OCI-LY1 (cell line): ENCODE measurements at regions not wholly inside any gene's neighbourhood (a gene's known extent, or its start where the extent isn't known, plus 50 kb on each side); places are given as distances from the start of the nearest gene placed in this dataset.

ENCODE experiments used
- H2AFZ ChIP-seq: fragments of 200-600 bp; sonication (generic), shearing (Covaris generic); 2 replicates; pipeline ENCODE4 v1.6.0; 2014; ENCODE audit warnings: antibody characterized with exemption, mild to moderate bottlenecking, low read length
- H3F3A ChIP-seq: fragments of 200-600 bp; sonication (generic), shearing (Covaris generic); 2 replicates; pipeline ENCODE4 v1.6.0; 2014; ENCODE audit warnings: mild to moderate bottlenecking, antibody characterized with exemption, low read length, moderate library complexity; ENCODE audit not compliant: insufficient read depth
- H3K27ac ChIP-seq: fragments of 200-600 bp; sonication (generic); 2 replicates; pipeline ENCODE4 v1.5.1; 2014; ENCODE audit warnings: low read length, mixed run types, mild to moderate bottlenecking, low read depth; ENCODE audit not compliant: poor library complexity, severe bottlenecking
- H3K27me3 ChIP-seq: fragments of 200-600 bp; sonication (generic); 2 replicates; pipeline ENCODE4 v1.6.0; 2014; ENCODE audit warnings: antibody characterized with exemption, mild to moderate bottlenecking, low read length, moderate library complexity; ENCODE audit not compliant: insufficient read depth
- H3K36me3 ChIP-seq: fragments of 200-600 bp; sonication (generic); 2 replicates; pipeline ENCODE4 v1.6.1; 2014; ENCODE audit warnings: mild to moderate bottlenecking, antibody characterized with exemption, low read length, moderate library complexity, mixed read lengths; ENCODE audit not compliant: insufficient read depth
- H3K4me1 ChIP-seq: fragments of 200-600 bp; sonication (generic); 2 replicates; pipeline ENCODE4 v1.5.1; 2014; ENCODE audit warnings: mild to moderate bottlenecking, low read length, moderate library complexity; ENCODE audit not compliant: insufficient read depth, severe bottlenecking
- H3K4me2 ChIP-seq: fragments of 200-600 bp; sonication (generic), shearing (Covaris generic); 2 replicates; pipeline ENCODE4 v1.6.1; 2014; ENCODE audit warnings: low read length
- H3K4me3 ChIP-seq: fragments of 200-600 bp; sonication (generic); 2 replicates; pipeline ENCODE4 v1.5.1; 2014; ENCODE audit warnings: low read length, low read depth, mild to moderate bottlenecking, mixed read lengths; ENCODE audit not compliant: poor library complexity, severe bottlenecking
- H3K79me2 ChIP-seq: fragments of 200-600 bp; shearing (Covaris generic); 2 replicates; pipeline ENCODE4 v1.6.1; 2016; ENCODE audit warnings: mixed run types, low read length, mixed read lengths; ENCODE audit not compliant: insufficient read depth
- H3K9ac ChIP-seq: fragments of 200-600 bp; sonication (generic), shearing (Covaris generic); 2 replicates; pipeline ENCODE4 v1.6.1; 2014; ENCODE audit warnings: mild to moderate bottlenecking, low read length, mixed read lengths
- H3K9me2 ChIP-seq: fragments of 200-600 bp; sonication (generic), shearing (Covaris generic); 2 replicates; pipeline ENCODE4 v1.6.1; 2014; ENCODE audit warnings: low read depth, mild to moderate bottlenecking, low read length, mixed read lengths
- H3K9me3 ChIP-seq: fragments of 200-600 bp; shearing (Covaris generic); 2 replicates; pipeline ENCODE4 v1.6.1; 2014; ENCODE audit warnings: low read length, mixed read lengths
- H4K20me1 ChIP-seq: fragments of 200-600 bp; sonication (generic), shearing (Covaris generic); 2 replicates; pipeline ENCODE4 v1.6.0; 2016; ENCODE audit warnings: mild to moderate bottlenecking, low read length; ENCODE audit not compliant: insufficient read depth
- EZH2 ChIP-seq: fragments of 200-600 bp; sonication (generic), shearing (Covaris generic); IDR thresholded peaks from 2 replicates; pipeline ENCODE4 v1.8.0; 2017; ENCODE audit warnings: borderline replicate concordance, mixed run types, mild to moderate bottlenecking, antibody characterized with exemption, low read length, moderate library complexity, mixed read lengths
- TF ChIP-seq, protein P1 (sequence below): fragments of 200-600 bp; sonication (generic), shearing (Covaris generic); IDR thresholded peaks from 2 replicates; pipeline ENCODE4 v1.5.1; 2017; ENCODE audit warnings: mild to moderate bottlenecking, antibody characterized with exemption, low read length, moderate library complexity, mixed read lengths

DNA sequence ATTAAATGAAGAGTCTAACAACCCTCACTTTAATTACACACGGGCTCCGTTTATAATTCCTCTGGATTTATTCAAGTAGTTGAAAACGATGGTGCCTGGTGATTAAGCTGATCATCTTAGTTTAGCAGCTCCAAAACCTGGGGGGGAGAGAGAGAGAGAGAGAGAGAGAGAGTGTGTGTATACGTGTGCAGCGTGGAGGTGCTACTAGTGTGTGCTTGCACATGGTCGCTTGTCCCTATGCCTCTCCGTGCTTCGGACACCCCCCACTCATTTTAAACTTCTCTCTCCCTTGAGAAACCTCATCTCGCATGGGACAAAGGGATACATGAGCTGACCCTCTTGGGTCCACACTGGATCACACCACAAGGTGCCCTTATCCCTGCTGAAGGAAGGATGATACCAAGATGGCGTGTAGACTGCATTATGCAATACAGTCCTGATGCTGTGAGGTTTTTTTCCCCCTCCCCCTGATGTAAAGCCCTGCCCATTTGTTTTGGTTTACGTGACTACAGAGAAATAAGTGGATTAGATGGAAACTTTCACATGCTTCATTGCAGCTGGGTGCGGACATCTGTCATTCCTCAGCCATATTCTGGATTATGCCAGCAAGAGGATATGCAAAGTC is 320.8 kb downstream of the ZNF536 start:
- no peaks in the 10 kb centered on the region for H3K9me3 ChIP-seq
- no peaks in the 10 kb centered on the region for H3K4me1 ChIP-seq
- no peaks in the 10 kb centered on the region for H3F3A ChIP-seq
- no peaks in the 10 kb centered on the region for H4K20me1 ChIP-seq
- no peak overlapping the region for H2AFZ ChIP-seq
- no peaks in the 10 kb centered on the region for H3K36me3 ChIP-seq
- H3K9me2 ChIP-seq, result no peaks in the 10 kb centered on the region
- H3K27ac ChIP-seq, result no peak overlapping the region
- TF ChIP-seq, protein P1, sequence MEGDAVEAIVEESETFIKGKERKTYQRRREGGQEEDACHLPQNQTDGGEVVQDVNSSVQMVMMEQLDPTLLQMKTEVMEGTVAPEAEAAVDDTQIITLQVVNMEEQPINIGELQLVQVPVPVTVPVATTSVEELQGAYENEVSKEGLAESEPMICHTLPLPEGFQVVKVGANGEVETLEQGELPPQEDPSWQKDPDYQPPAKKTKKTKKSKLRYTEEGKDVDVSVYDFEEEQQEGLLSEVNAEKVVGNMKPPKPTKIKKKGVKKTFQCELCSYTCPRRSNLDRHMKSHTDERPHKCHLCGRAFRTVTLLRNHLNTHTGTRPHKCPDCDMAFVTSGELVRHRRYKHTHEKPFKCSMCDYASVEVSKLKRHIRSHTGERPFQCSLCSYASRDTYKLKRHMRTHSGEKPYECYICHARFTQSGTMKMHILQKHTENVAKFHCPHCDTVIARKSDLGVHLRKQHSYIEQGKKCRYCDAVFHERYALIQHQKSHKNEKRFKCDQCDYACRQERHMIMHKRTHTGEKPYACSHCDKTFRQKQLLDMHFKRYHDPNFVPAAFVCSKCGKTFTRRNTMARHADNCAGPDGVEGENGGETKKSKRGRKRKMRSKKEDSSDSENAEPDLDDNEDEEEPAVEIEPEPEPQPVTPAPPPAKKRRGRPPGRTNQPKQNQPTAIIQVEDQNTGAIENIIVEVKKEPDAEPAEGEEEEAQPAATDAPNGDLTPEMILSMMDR, result no peak
- TF ChIP-seq EZH2, result no peak
- H3K27me3 ChIP-seq, result no peaks in the 10 kb centered on the region
- H3K79me2 ChIP-seq, result no peaks in the 10 kb centered on the region
- no peak overlapping the region for H3K4me2 ChIP-seq
- no peak overlapping the region for H3K4me3 ChIP-seq
- no peak overlapping the region for H3K9ac ChIP-seq

DNA sequence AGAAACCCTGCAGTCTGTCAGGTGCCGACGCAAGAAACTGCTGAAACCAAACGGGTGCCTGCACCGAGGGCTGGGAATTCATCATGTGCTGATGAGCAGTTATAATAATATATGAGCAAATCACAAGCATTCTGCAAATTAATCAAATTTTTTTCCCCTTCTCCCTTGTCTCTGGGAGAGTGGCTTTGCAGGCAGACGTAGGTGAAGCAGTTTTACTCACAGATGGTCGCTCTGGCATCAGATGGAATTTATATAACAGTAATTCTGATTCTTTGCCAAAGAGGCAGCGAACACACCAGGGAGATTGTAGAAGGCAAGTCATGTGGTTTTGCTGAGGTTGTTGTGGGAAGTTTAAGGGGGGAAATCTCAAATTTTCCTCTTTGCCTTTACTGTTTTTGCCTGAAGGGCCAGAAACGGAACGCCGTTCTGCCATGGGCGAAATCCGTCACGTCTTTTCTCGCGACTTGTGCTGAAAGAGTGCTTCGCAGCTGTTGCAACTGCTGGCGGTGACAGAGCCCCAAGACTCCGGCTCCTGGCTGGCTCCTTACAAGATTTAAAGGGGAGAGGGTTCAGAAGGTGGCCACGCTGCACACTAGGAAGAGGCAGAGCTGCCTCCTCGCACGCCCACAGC is 320.1 kb downstream of the ZNF536 start:
- no peaks in the 10 kb centered on the region for H3F3A ChIP-seq
- no peaks in the 10 kb centered on the region for H3K27me3 ChIP-seq
- H3K9ac ChIP-seq, result no peak overlapping the region
- no peaks in the 10 kb centered on the region for H3K9me2 ChIP-seq
- no peak overlapping the region for H3K4me3 ChIP-seq
- no peaks in the 10 kb centered on the region for H4K20me1 ChIP-seq
- no peak overlapping the region for H3K27ac ChIP-seq
- H3K4me1 ChIP-seq, result no peaks in the 10 kb centered on the region
- no peaks in the 10 kb centered on the region for H3K36me3 ChIP-seq
- H3K79me2 ChIP-seq, result no peaks in the 10 kb centered on the region
- TF ChIP-seq, protein P1, result no peak
- TF ChIP-seq EZH2, result no peak
- H3K9me3 ChIP-seq, result no peaks in the 10 kb centered on the region
- H2AFZ ChIP-seq, result no peak overlapping the region
- H3K4me2 ChIP-seq, result no peak overlapping the region

DNA sequence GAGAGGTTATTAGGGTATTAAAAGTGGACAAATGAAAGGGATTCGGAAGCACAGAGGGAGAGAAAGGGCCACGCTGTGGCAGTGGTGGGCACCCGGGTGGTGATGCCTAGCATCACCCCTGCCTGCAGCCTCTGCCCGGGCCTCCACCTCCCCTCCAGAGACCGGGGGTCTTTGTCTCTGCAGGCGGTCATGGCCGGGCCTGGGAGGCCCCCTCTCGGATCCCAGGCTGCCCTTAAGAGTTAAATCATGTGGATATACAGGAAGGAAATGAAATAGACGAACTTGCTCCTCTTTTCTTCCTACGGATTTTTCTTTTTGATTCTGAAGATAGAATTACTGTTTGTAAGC is 319.6 kb downstream of the ZNF536 start:
- H3K36me3 ChIP-seq, result no peaks in the 10 kb centered on the region
- H3K4me2 ChIP-seq, result no peak overlapping the region
- H3K27me3 ChIP-seq, result no peaks in the 10 kb centered on the region
- no peaks in the 10 kb centered on the region for H3K4me1 ChIP-seq
- no peaks in the 10 kb centered on the region for H4K20me1 ChIP-seq
- H3K27ac ChIP-seq, result no peak overlapping the region
- H3F3A ChIP-seq, result no peaks in the 10 kb centered on the region
- H2AFZ ChIP-seq, result no peak overlapping the region
- H3K9ac ChIP-seq, result no peak overlapping the region
- no peaks in the 10 kb centered on the region for H3K9me2 ChIP-seq
- no peak for TF ChIP-seq EZH2
- TF ChIP-seq, protein P1, result no peak
- H3K79me2 ChIP-seq, result no peaks in the 10 kb centered on the region
- H3K4me3 ChIP-seq, result no peak overlapping the region
- H3K9me3 ChIP-seq, result no peaks in the 10 kb centered on the region
